NCI-H1930 (cell line): ENCODE measurements at regions not wholly inside any gene's neighbourhood (a gene's known extent, or its start where the extent isn't known, plus 50 kb on each side); places are given as distances from the start of the nearest gene placed in this dataset.

ENCODE experiments used
- DNase-seq, 2 experiments: peaks; one replicate each; lab custom pipeline; 2025; lab: John Stamatoyannopoulos, UW

- DNase-seq: no peak
Observed at GRCh38 chr2:75278821-75279379, 79.6 kb upstream of the TACR1 start.

DNA sequence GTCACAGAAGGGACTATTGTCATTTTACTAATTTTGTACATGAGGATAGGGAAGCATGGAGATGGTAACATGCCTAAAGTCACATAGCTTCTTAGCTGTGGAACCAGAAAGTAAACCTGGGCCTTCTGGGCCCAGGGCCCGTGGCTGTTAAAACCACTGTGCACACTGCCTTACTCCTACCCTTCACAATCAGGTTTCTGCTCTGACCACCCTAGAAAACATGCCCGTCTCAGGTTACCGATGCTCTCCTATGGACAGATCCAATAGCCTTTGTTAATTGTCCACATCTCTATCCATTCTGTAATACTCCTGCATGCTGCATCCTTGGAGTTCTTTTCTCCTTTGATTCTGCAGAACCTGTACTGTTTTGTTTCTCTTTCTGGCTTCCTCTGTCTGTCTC, 79.0 kb upstream of the TACR1 start:
- no peak for DNase-seq

- DNase-seq: no peak
Observed at GRCh38 chr2:75277111-75277510, 77.8 kb upstream of the TACR1 start.

DNA sequence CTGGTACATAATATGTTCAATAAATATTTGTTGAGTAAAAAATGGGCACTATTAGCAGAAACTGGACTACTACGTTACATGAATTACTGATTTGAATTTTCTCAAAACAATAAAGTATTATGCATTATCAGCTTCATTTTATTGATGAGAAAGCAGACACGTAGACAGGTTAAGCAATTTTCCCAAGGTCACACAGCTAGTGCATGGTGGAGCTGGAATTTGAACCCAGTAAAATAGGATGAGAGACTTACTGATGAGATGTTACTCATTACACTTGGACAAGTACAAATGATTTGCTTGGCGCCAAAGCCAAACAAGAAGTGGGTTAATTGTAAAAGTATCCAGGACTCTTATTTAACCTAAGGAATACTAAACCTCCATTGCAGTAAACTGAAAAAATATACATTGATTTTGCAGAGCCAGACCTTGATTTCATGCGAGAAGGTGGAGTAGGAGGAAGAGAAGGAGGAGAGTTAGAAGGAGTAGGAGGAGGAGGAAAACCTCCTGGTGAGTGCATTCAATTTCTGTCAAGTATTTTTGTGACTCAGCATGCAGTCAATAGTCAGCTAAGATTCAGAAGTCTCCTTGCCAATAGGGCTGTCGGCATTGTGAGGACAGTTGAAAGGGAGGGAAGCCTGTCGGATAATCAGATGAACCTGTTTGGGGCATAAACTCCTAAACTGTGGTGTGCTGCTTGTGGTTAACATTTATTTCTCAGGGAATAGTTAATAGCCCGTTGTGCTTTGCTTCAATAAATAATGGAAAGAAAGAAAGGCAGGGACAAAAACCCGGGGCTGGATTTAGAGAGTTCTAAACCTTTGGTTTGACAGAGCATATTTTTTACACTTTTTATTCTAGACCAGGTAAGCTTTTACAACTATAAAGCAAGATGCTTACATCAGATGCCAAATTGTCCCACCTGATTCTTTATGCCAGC, 77.0 kb upstream of the TACR1 start:
- DNase-seq: no peak

- DNase-seq: no peak
Observed at GRCh38 chr2:75274936-75275335, 75.6 kb upstream of the TACR1 start.

- DNase-seq: no peak
Observed at GRCh38 chr2:75268112-75268511, 68.8 kb upstream of the TACR1 start.

DNA sequence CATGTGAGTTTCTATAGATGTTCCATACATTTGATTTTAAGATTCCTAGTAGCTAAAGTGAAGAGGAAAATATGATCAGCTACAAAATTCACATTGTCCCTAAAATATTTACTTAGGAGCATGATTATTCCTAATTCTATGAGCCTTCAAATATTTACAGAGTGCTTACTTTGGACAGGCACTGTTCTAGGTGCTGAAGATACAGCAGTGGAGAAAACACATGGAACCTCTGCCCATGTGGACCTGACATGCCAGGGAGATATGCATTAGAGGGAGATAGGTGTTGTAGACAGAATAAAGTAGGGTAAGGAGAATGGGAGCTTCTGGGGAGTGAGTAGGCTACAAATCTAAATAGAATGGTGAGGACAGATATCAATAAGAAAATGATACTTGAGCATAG, 62.6 kb upstream of the TACR1 start:
- no peak for DNase-seq

DNA sequence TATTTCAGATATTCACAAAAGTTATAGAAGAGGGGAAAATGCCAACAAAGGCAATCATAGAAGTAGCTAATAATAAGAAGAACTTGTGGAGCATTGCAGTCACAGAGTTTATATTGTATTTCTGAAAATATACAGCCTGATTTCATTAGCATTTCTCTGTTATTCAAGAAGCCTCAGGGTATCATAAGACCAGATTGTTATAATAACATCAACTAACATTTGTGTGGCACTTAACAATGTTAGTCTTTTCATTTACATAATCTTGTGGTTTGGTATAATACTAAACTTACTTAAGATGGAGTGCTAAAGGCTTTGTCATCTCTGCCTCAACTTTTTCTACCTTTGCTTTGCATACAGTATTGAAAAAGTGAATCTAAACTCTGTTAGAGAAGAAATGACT, 61.6 kb upstream of the TACR1 start:
- DNase-seq: no peak

GRCh38 chr2:75258620-75259019, 59.3 kb upstream of the TACR1 start:
- no peak for DNase-seq

- DNase-seq: no peak
Observed at GRCh38 chr2:75256485-75256884, 57.2 kb upstream of the TACR1 start.

- no peak for DNase-seq
Observed at GRCh38 chr2:75253526-75253925, 54.2 kb upstream of the TACR1 start.

- no peak for DNase-seq
Observed at GRCh38 chr2:75251896-75252295, 52.6 kb upstream of the TACR1 start.
